ENCODE measurements at regions not wholly inside any gene's neighbourhood (a gene's known extent, or its start where the extent isn't known, plus 50 kb on each side); places are given as distances from the start of the nearest gene placed in this dataset.

DNA sequence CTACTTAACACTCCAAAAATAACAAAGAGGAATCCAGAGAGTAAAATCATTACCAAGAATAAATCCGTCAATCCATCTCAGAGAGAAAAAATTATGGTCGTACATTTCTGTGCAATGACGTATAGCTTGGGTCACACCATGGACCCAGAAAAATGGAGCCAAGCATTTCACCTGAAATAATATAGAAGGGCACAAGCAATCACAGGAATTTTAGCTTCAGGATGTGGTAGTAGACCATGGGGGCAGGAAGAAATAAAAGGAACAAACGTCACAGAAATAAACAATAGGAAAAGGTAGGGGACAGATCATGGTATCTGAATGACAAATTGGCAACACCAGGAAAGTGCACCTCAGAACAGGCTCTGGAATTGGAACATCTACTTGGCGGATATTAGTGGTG is 231.0 kb downstream of the PLK2 start:
- Mint-ChIP-seq H3K9me3 (no peaks in the 10 kb centered on the region), H3K27ac (no peak overlapping the region), H3K4me3 (no peak overlapping the region), H3K36me3 (no peaks in the 10 kb centered on the region), H3K27me3 (peaks cover 0 to 8% (median 0%) of the 10 kb centered on the region in 5 donors), H3K4me1 (no peaks in the 10 kb centered on the region)
- ATAC-seq (no peak), DNase-seq (no peak)
- POLR2A ChIA-PET, result no interaction called here

DNA sequence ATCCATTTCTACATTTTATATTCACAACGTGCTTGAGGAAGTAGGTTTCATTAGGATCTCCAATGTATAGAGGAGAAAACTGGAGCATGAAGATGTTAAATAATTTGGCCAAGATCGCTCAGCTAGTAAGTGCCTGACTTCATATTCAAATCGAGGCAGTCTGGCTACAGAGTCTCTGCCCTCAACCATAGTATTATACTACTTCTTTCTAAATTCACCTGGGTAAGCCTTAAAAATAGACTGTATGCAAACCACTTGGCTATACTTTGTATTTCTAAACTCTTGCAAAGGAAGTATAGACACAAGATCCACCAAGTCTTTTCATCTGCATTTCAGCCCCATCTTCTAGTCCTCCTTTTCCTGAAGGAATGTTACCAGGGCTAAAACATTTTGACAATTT is 232.0 kb downstream of the PLK2 start:
- DNase-seq (no peak), ATAC-seq (no peak)
- POLR2A ChIA-PET, result no interaction called here
- H3K27me3 Mint-ChIP-seq, result peaks cover 0 to 8% (median 0%) of the 10 kb centered on the region in 5 donors
- no peaks in the 10 kb centered on the region for H3K4me1 Mint-ChIP-seq
- H3K9me3 Mint-ChIP-seq, result peaks cover 0 to 4% (median 0%) of the 10 kb centered on the region in 9 donors
- H3K36me3 Mint-ChIP-seq, result no peaks in the 10 kb centered on the region
- H3K4me3 Mint-ChIP-seq, result no peak overlapping the region
- no peak overlapping the region for H3K27ac Mint-ChIP-seq

DNA sequence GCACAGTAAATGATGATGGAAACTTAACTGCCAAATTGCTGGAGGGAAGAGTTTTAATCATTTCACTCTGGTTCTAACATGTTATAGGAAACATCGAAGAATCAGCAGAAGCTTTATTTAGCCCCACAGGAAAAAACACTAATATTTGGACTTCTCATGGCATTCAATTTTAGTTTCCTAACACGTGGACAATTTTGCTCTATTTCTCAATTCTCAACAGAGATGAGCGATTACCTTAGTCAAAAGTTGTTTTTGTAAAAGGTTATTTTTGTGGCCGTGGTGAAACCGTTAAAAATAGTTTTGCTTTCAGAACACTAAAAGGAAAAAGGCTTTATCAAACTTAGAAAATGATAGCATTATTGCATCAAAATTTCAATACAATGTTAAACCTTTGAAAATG is 235.2 kb downstream of the PLK2 start:
- no peak for DNase-seq
- H3K9me3 Mint-ChIP-seq, result peaks cover 0 to 4% (median 0%) of the 10 kb centered on the region in 9 donors
- no peaks in the 10 kb centered on the region for H3K4me1 Mint-ChIP-seq
- POLR2A ChIA-PET, result no interaction called here
- no peak overlapping the region for H3K4me3 Mint-ChIP-seq
- peaks cover 0 to 4% (median 0%) of the 10 kb centered on the region in 5 donors for H3K27me3 Mint-ChIP-seq
- ATAC-seq, result no peak
- H3K27ac Mint-ChIP-seq, result no peak overlapping the region
- H3K36me3 Mint-ChIP-seq, result no peaks in the 10 kb centered on the region

DNA sequence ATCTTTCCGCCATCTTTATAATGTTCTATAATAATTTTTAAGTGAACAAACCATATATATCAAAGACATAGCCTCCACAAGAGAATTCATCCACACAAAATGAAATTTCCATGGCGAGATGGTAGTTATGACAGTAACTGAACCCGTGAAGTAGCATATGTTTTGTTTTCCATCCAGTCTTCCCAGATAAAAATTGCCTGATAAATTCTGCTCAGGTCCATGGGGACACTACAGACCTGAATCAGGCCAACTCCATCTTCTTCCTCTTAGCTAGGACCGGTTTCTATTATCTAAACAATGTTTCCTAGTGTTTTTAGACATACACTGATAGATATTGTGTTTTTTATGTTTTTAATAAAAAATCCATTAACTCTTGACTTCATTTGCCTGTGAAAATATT is 235.7 kb downstream of the PLK2 start:
- Mint-ChIP-seq H3K36me3 (no peaks in the 10 kb centered on the region), H3K27me3 (peaks cover 0 to 4% (median 0%) of the 10 kb centered on the region in 5 donors), H3K27ac (no peak overlapping the region), H3K9me3 (peaks cover 0 to 4% (median 0%) of the 10 kb centered on the region in 9 donors), H3K4me3 (no peak overlapping the region), H3K4me1 (no peaks in the 10 kb centered on the region)
- no peak for ATAC-seq
- DNase-seq, result no peak
- POLR2A ChIA-PET, result no interaction called here

DNA sequence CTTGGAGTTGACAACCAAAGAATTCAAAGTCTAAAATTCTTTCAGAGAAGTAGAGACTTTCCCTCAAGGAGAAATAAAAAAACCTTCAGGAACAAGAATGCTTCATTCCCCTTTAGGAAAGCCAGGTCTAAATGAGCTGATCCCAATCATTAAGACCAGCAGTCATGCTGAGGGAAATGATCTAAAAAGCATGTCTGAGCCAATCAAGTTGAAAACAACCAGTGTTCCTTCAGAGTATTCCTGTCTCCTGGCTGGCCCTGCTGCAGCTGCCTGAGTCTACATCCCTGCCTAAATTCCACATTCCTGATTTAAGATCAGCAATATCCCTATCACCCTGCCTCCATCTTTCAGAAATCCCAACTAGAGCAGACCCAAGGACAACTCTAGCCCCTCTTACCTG is 244.5 kb downstream of the PLK2 start:
- no peak for ATAC-seq
- Mint-ChIP-seq H3K9me3 (peaks cover 0 to 9% (median 4%) of the 10 kb centered on the region in 9 donors), H3K36me3 (no peaks in the 10 kb centered on the region), H3K27me3 (peaks cover 2 to 14% (median 4%) of the 10 kb centered on the region in 5 donors), H3K4me3 (no peak overlapping the region), H3K27ac (no peak overlapping the region), H3K4me1 (no peaks in the 10 kb centered on the region)
- POLR2A ChIA-PET, result no interaction called here
- no peak for DNase-seq

DNA sequence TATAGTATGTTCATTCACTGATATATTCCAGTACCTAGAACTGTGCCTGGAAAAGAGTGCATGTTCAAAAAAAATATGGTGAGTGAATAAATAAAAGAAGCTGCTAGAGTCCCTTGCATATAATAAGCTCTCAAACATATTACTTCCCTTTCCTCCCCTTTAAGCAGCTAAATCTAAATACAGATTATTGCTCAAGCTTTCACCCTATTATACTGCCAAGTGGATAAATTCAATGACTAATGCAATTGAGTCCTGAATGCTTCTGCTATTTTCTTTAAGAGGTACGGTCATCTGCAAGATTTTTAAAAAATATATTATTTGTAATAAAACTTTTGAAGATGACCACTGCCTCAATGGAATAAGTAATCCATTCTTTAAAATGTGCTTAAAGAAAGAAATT is 248.4 kb downstream of the PLK2 start:
- Mint-ChIP-seq H3K4me3 (no peak overlapping the region), H3K9me3 (peaks cover 0 to 5% (median 0%) of the 10 kb centered on the region in 9 donors), H3K36me3 (no peaks in the 10 kb centered on the region), H3K4me1 (no peaks in the 10 kb centered on the region), H3K27me3 (peaks cover 0 to 7% (median 2%) of the 10 kb centered on the region in 5 donors), H3K27ac (no peak overlapping the region)
- no peak for ATAC-seq
- no peak for DNase-seq
- POLR2A ChIA-PET, result no interaction called here

DNA sequence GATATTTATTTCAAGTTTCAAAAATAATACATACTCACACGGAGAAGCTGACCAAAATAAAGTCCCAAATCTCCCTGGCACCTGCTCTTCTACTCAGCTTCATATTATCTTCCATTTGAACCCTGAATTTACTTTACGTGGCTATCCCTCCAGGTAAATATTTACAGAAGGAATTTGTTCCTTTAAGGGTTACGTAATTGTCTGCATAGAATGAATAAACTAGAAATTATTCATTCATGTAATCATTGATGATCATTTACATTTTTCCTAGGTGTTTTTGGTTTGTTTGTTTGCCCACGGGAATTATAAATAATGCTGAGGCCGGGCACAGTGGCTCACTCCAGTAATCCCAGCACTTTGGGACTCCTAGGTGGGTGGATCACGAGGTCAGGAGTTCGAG is 251.2 kb downstream of the PLK2 start:
- POLR2A ChIA-PET, result no interaction called here
- no peak overlapping the region for H3K27ac Mint-ChIP-seq
- H3K9me3 Mint-ChIP-seq, result peaks cover 0 to 2% (median 0%) of the 10 kb centered on the region in 9 donors
- DNase-seq, result no peak
- peaks cover 0 to 7% (median 2%) of the 10 kb centered on the region in 5 donors for H3K27me3 Mint-ChIP-seq
- H3K4me1 Mint-ChIP-seq, result no peaks in the 10 kb centered on the region
- ATAC-seq, result no peak
- no peaks in the 10 kb centered on the region for H3K36me3 Mint-ChIP-seq
- H3K4me3 Mint-ChIP-seq, result no peak overlapping the region

DNA sequence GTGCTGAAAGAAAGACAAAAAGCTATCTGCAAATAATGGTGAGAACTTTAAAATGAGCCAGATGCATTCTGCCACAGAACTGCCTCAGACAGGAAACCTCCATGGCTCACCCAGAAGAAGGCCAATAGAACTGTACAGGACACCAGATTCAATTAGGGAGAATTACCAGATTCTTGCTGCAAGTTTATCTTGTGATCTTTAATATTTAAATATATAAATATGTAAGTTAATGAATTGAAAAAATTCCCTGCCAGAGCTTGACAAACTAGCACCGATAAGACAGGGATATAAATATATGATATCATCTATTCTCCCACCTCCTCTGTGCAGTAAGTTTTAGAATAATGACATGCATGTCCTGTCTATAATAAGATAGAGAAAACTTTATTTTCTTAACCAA is 252.8 kb downstream of the PLK2 start:
- Mint-ChIP-seq H3K4me1 (no peaks in the 10 kb centered on the region), H3K27me3 (peaks cover 0 to 5% (median 0%) of the 10 kb centered on the region in 5 donors), H3K36me3 (no peaks in the 10 kb centered on the region), H3K9me3 (no peaks in the 10 kb centered on the region), H3K27ac (no peak overlapping the region), H3K4me3 (no peak overlapping the region)
- POLR2A ChIA-PET, result no interaction called here
- DNase-seq (no peak), ATAC-seq (no peak)

DNA sequence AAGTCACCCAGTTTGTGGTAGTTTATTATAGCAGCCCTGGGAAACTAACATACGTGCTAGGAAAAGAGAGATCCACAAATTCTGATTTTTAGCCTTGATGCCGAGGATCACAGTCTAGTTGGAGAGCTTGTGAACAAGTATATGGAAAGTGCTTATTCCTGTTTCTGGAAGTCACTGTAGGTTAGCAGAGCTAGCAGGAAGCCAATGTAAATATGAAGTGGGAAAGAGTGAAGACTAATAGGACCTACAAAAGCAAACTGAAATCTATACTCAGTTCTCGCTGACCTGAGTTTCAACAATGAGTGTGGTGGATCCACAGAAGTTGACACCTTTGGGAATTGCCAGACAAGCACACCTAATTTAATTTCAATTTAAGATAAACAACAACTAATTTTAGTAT is 254.9 kb downstream of the PLK2 start:
- DNase-seq (no peak), ATAC-seq (no peak)
- H3K27me3 Mint-ChIP-seq, result peaks cover 0 to 5% (median 0%) of the 10 kb centered on the region in 5 donors
- POLR2A ChIA-PET, result no interaction called here
- H3K27ac Mint-ChIP-seq, result no peak overlapping the region
- H3K4me1 Mint-ChIP-seq, result no peaks in the 10 kb centered on the region
- no peaks in the 10 kb centered on the region for H3K36me3 Mint-ChIP-seq
- no peak overlapping the region for H3K4me3 Mint-ChIP-seq
- H3K9me3 Mint-ChIP-seq, result no peaks in the 10 kb centered on the region

DNA sequence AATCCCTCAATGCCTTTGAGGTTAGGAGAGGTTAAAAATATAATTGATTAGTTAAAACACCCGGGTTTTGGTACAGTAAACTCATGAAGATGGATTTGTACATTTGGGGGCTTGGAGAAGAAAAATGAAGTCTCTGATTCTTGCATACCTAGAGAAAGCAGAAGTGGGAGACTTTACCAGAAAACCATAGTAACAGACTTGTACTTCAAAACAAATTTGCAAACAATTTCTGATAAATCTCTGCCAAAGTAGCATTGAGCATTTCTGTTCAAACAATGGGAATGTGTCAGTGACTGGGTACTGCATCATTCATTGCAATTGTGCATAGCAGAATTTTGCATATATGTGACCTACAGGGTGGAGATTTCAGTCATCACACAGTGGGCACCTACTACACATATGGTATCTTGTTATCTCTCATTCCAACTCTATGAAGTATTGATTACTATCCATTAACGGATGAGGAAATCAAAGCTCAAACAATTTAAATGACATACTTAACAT is 256.9 kb downstream of the PLK2 start:
- Mint-ChIP-seq H3K9me3 (no peaks in the 10 kb centered on the region), H3K4me1 (no peaks in the 10 kb centered on the region), H3K4me3 (no peak overlapping the region), H3K27me3 (peaks cover 0 to 5% (median 0%) of the 10 kb centered on the region in 5 donors), H3K27ac (no peak overlapping the region), H3K36me3 (no peaks in the 10 kb centered on the region)
- POLR2A ChIA-PET, result no interaction called here
- ATAC-seq, result no peak
- DNase-seq, result no peak

DNA sequence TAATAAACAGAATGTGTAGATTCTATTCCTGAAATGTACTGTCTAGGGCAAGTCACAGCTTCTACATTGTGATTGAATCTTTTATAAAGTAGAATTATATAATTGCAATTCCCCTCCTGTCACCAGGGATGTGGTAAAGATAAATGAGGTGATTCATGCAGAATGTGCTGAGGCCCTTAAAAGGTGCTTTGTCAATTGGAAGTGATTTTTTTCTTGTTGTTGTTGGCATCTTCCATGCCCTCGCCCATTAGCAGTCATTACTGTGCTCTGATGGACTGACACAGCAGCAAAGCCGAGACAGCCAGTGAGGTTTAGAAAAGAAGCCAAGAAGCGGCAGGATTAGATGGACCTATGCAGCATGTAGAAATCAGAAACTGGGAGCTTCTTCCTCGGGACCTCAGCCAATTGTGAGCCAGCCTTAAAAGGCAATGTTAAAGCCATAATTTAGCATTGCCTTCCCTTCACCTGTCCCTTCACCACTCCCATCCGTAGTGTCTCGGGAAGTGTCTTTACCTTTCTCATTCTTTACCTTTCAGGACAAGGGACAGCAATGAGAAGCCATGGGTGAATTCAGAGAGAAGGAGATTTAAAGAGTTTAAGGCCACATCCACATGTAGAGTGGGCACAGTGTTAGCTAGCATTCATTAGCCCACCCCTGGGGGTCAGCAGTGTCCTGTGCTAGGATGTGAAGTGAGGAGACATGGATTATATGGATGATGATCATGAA is 257.8 kb downstream of the PLK2 start:
- Mint-ChIP-seq H3K27ac (no peak overlapping the region), H3K9me3 (no peaks in the 10 kb centered on the region), H3K4me1 (no peaks in the 10 kb centered on the region), H3K4me3 (no peak overlapping the region), H3K27me3 (peaks cover 0 to 5% (median 0%) of the 10 kb centered on the region in 5 donors), H3K36me3 (no peaks in the 10 kb centered on the region)
- no peak for DNase-seq
- POLR2A ChIA-PET, result no interaction called here
- ATAC-seq, result no peak

DNA sequence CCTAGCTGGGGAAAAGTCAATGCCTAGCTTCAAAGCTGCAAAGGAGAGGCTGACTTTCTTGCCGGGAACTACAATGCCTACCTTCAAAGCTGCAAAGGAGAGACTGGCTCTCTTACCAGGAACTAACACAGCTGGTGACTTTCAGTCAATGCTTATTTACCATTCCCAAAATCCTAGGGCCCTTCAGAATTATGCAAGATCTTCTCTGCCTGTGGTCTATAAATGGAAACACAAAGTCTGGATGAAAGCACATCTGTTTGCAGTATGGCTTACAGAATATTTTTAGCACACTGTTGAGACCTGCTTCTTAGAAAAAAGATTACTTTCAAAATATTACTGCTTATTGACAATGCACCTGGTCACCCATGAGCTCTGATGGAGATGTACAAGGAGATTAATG is 259.4 kb downstream of the PLK2 start:
- DNase-seq, result no peak
- no peak overlapping the region for H3K27ac Mint-ChIP-seq
- no peaks in the 10 kb centered on the region for H3K36me3 Mint-ChIP-seq
- no peaks in the 10 kb centered on the region for H3K4me1 Mint-ChIP-seq
- no peak for ATAC-seq
- H3K4me3 Mint-ChIP-seq, result no peak overlapping the region
- H3K27me3 Mint-ChIP-seq, result peaks cover 0 to 5% (median 0%) of the 10 kb centered on the region in 5 donors
- peaks cover 0 to 10% (median 0%) of the 10 kb centered on the region in 9 donors for H3K9me3 Mint-ChIP-seq
- POLR2A ChIA-PET, result no interaction called here

DNA sequence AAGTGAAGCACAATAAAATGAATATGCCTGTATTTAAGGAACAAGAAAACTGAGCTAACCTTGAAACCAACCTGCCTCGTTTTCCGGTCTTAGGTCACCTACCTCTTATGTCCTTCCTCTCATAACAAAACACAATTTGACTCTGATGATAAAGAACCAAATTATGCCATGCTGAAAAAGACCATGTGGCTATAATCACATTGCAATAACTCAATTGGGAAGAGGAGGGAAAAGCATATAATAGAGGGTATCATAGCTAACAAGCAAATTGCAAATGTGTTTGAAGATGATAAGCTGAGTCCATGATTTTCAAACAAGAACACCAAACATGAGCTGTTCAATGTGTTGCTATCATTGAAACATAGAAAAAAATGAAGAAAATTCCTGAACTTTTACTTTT is 260.8 kb downstream of the PLK2 start:
- DNase-seq (no peak), ATAC-seq (no peak)
- POLR2A ChIA-PET, result no interaction called here
- Mint-ChIP-seq H3K27me3 (peaks cover 0 to 5% (median 0%) of the 10 kb centered on the region in 5 donors), H3K4me3 (no peak overlapping the region), H3K9me3 (peaks cover 0 to 11% (median 0%) of the 10 kb centered on the region in 9 donors), H3K27ac (no peak overlapping the region), H3K4me1 (no peaks in the 10 kb centered on the region), H3K36me3 (no peaks in the 10 kb centered on the region)

DNA sequence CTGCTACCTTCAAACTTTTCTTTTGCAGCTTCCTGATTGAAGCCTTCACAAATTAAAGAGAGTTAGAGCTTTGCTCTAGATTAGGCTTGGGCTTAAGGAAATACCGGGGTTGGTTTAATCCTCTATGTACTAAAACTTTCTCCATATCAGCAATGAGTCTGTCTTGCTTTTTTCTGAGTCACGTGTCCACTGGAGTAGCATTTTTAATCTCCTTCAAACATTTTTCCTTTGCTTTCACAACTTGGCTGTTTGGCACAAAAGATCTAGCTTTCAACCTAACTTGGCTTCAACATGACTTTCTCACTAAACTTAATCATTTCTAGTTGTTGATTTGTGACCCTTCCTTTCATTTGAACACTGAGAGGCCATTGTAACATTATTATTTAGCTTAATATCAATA is 261.6 kb downstream of the PLK2 start:
- peaks cover 0 to 5% (median 0%) of the 10 kb centered on the region in 5 donors for H3K27me3 Mint-ChIP-seq
- no peaks in the 10 kb centered on the region for H3K36me3 Mint-ChIP-seq
- DNase-seq, result no peak
- H3K4me1 Mint-ChIP-seq, result no peaks in the 10 kb centered on the region
- peaks cover 0 to 11% (median 0%) of the 10 kb centered on the region in 9 donors for H3K9me3 Mint-ChIP-seq
- H3K4me3 Mint-ChIP-seq, result no peak overlapping the region
- POLR2A ChIA-PET, result no interaction called here
- H3K27ac Mint-ChIP-seq, result no peak overlapping the region
- no peak for ATAC-seq

Measured in naive thymus-derived CD8-positive, alpha-beta T cell (primary cell).